ENCODE measurements at regions not wholly inside any gene's neighbourhood (a gene's known extent, or its start where the extent isn't known, plus 50 kb on each side); places are given as distances from the start of the nearest gene placed in this dataset.

DNA sequence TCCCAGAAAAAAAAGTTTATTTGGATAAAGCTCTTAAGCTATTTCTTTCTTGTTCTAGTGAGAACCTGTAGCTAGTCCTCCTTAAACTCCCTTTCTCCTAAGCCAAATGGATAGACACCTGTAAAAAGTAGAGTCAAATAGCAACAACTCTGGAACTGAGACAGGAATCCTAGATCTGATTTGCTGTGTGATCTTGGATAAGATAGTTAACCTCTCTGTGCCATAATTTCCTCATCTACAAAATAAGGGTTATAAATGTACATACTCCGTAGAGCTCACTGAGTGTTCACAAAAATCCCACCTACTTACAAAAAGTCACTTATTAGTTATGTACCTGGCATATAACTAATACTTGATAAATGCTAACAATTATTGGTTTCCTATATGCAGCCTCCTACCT is 270.3 kb downstream of the ABCC12 start:
- TF ChIP-seq, protein P1, sequence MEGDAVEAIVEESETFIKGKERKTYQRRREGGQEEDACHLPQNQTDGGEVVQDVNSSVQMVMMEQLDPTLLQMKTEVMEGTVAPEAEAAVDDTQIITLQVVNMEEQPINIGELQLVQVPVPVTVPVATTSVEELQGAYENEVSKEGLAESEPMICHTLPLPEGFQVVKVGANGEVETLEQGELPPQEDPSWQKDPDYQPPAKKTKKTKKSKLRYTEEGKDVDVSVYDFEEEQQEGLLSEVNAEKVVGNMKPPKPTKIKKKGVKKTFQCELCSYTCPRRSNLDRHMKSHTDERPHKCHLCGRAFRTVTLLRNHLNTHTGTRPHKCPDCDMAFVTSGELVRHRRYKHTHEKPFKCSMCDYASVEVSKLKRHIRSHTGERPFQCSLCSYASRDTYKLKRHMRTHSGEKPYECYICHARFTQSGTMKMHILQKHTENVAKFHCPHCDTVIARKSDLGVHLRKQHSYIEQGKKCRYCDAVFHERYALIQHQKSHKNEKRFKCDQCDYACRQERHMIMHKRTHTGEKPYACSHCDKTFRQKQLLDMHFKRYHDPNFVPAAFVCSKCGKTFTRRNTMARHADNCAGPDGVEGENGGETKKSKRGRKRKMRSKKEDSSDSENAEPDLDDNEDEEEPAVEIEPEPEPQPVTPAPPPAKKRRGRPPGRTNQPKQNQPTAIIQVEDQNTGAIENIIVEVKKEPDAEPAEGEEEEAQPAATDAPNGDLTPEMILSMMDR (IDR thresholded peaks at IDR 0.05) = no peak
- no peak for TF ChIP-seq EZH2 (IDR thresholded peaks at IDR 0.05)
- TF ChIP-seq EZH2phosphoT487 (IDR thresholded peaks at IDR 0.05) = no peak
